IPS DF 19.7 (cell line): ENCODE measurements at regions not wholly inside any gene's neighbourhood (a gene's known extent, or its start where the extent isn't known, plus 50 kb on each side); places are given as distances from the start of the nearest gene placed in this dataset.
"Not testable (repeated sequence)": the region's sequence is repeated elsewhere in the genome, so short reads cannot be mapped to it uniquely, and the experiment has no call there.

Experiments used
- DNase-seq: peaks from one replicate; pipeline ENCODE4 v3.0.0-alpha.2; 2013; ENCODE audit warnings: low read depth, low spot score

DNA sequence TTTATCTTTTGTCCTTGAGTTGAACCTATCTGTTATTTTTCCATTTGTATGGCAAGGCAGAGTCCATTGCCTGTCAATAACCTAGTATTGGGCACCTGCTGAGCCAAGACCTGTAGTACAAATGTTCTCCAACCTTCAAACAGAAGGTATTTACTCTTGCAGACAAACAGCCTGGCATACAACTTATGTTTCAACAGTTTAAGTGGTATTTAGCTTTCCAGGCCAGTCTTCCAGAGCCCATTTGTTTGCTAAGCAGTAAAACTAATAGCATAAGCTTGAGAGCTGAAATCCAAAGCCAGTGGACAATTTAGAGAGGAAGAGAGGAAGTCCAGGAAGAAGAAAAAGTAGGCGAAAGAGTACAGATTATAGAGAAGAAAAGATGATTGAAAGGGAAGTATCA is 979.3 kb downstream of the GLUD2 start:
- DNase-seq = no peak

DNA sequence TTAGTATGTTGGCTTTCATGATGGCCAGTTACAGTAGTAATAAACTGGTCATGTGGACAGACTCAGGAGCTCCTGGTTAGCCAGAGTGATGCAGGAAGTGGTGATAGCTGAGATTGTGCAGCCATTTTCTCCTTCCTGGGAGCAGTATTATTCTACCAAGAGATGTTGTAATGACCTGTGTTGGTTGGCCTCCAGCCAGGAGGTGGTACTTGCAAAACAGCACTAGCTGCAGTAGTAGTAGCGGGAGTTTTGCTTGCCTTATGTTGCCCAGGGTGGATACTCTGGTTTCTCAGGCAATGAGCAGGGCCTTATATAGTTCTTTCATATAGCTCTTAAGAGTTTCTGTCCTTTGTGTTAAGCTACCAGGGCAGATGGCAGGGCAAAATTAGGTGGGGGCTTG is 998.8 kb downstream of the GLUD2 start:
- DNase-seq = no peak

DNA sequence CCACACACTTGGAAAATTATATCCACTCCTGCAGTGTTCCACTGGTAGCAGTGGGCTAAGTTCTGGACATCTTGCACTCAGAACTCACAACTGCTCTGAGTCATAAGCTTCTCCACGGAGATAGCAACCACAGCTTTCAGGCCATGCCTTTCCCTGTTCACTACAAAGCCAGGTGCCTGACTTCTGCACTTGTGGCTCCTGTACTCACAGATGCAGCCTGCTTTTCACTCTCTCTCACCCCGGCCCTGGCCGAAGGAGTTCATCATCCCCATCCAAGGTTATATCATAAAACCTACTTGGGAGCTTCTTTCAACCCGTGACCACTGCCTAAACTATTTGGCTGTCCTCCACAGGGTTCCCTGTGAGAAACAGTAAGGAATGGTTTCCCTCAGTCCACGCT is 999.4 kb downstream of the GLUD2 start:
- DNase-seq = no peak

DNA sequence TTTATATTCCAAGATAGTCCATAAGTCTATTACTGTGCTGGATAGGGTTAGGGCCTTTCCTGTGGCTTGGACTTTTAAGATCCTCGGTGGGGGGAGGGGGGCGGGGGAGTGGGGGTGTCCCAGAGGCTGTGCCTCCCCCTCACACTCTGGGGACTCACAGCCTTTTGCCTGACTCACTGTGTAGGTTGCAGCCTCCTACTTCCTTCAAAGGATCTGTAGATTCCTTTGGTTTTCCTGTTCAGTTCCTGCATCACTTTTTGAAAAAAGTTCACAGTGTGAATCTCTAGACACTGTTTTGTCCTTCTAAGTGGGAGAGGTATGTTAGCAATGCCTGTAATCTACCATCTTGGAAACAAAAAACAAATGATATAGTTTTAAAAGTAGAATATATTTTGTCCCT is 999.9 kb downstream of the GLUD2 start:
- DNase-seq = no peak

DNA sequence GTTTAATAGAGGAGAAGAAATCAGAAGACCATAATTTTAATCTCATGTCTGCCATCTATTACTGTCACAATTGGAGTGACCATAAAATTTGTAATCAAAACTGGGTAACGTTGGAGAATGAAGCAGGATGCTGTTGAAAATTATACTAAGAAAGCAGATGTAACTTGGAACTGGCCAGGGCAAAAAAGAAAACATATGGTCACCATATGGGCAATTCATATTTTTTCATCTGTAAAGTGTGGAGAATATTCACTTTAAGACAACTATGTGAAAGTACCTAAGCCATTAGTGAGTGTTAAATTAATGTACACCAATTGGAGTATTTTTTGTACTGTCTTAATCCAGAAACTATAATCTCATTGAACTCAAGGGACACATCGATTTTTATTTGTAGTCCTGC is 1008.0 kb downstream of the GLUD2 start:
- no peak for DNase-seq

DNA sequence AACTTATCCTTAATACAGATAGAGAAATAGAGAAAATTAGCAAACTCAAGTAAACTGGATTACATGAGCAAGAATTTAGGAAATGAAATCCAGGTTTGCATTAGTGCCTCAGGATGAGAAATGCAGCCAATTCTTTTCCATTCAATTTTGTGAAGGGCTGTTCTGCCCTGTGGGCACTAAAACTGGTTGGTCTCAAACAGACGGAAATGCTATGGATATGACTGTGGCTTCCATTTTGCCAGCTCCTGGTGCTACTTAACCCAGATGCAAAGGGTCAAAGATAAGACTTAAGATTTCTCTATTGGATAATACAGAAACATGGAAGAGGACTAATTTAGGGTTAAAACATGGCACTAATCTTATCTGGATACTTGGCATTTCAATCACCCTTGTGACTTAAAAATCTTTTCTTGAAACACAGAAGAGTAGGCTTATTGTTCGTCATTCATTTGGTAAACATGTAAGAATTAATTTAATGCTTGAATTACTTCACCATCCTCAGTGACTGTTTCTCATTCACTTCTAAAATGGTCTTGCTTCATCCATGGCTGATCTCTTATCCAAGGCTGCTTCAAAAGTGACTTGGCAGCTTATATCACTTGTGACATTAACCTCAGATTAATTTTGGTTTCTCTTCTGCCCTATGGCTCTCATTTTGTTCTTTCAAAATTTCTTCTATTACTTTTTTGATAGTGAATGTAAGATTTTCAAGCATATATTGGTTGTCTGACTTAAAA is 1008.7 kb downstream of the GLUD2 start:
- DNase-seq = no peak

DNA sequence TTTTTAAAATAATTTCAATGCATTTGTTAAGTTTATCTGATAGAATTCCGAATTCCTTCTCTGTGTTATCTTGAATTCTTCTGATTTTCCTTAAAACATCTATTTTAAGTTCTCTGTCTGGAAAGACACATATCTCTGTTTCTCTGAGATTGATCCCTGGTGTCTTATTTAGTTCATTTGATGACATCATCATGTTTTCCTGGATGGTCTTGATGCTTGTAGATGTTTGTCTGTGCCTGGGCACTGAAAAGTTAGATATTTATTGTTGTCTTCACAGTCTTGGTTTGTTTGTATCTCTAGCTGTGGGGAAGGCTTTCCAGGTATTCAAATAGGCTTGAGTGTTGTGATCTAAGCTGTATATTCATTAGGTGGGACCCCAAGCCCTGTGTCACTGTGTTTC is 1028.8 kb downstream of the GLUD2 start:
- DNase-seq = no peak

DNA sequence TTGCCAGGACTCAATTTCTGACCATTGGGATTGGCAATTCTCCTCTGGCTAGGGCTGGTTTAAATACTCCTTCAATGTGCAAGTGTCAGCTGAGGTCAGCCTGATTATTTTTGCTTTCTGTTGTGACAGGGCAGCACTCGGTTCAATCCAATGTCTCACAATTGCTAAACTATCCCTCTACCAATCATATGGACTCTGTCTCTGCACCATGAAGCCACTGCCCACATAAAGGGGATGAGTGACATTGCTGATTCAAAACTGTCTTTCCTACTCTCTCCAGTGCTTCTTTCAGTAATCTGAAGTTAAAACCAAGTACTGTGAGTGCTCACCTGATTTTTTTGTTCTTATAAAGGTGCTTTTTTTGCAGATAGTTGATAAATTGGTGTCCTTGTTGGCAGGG is 1030.7 kb downstream of the GLUD2 start:
- no peak for DNase-seq

DNA sequence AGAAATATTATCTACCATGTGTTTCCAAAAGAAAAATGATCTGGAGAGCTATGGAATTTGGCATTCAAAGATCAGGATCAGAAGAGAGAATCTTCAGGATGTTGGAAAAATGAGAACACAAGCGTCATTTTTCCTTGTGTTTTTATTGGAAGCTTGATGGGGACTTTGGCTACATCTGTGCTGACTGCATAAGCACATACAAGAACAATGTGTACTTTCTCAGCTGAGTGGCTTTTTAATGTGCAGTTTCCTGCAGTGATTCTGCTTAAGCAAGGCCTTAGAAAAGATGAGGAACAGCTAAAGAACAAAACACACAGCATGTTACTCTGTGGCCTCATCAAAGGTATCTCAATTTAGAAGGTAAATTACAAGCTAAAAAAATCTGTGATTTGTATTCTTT is 1039.9 kb downstream of the GLUD2 start:
- no peak for DNase-seq

DNA sequence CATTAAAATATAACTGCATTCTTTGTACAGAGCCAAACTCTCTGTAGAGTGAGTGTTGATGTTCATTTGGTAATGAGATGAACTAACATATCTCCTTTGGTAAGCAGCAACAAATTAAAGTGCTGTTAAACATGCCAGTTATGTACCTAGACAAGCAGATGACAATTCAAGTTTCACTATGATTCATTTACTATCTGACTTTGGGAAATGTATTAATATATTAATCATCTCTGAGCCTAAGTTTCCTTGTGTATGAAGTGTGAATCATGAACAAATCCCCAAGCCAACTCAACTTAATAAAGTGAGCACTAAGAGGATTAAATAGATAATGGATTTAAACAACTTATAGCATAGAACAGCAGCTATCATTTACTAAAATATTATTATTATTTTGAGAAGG is 1044.2 kb downstream of the GLUD2 start:
- DNase-seq = no peak

DNA sequence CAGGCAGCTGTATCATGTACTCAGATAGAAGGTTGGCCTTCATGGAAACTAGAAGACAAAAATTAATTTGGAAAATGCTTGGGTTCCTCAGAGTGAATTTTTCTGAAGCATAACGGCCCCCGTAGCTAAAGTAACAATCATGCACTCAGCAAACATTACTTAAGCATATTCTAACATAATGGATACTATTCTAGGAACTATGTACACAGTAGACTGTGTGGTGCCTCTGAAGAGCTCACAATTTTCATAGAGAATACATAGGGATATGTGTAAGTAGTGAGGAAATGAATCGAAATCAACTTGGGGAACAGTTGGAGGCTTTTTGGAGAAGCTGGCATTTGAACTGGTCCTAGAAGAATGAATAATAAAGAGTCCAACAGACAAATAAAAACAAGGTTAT is 1045.0 kb downstream of the GLUD2 start:
- no peak for DNase-seq

DNA sequence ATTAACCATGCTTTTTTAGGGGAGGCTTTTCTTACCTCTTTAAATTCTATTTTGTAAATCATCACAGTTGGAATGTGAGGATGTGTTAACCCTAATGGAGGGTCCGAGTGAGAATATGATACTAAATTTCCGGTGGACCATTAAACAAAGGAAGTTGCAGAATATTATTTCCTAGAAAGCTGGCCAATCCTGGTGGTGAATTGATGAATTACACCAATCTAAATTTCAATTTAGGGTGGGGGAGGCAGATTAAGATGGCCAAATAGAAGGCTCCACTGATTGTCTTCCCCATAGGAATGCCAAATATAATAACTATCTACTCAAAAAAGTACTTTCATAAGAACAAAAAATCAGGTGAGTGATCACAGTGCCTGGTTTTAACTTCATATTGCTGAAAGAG is 1045.6 kb downstream of the GLUD2 start:
- DNase-seq = no peak

DNA sequence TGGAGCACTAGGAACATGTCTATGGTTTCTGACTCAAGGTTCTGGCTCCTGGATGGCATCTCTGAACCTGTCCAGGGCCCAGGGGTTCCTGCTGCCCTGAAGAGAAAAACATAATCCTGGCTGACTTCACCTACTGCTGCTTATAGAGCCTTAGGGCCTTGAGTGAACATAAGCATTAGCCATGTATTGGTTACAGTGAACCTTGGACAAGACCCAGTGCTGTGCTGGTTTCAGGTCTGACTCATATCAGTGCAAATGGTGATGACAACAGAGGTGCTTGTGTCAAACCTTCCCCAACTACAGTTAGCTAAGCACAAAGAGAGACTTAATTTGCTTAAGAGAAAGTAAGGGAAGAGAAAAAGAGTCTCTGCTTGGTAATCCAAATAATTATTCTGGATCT is 1047.2 kb downstream of the GLUD2 start:
- no peak for DNase-seq

DNA sequence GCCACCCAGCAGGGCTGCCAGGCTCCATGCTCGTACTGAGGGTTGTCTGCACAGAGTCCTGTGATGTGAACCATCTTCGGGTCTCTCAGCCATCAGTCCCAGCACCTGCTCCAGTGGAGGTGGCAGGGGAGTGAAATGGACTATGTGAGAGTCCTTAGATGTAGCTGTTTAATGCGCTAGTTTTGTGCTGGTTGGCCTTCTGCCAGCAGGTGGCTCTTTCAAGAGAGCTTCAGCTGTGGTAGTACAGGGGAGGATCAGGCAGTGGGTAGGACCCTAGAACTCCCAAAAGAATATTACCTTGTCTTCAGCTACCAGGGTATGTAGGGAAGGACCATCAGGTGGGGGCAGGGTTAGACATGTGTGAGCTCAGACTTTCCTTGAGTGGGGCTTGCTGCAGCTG is 1066.0 kb downstream of the GLUD2 start:
- no peak for DNase-seq

DNA sequence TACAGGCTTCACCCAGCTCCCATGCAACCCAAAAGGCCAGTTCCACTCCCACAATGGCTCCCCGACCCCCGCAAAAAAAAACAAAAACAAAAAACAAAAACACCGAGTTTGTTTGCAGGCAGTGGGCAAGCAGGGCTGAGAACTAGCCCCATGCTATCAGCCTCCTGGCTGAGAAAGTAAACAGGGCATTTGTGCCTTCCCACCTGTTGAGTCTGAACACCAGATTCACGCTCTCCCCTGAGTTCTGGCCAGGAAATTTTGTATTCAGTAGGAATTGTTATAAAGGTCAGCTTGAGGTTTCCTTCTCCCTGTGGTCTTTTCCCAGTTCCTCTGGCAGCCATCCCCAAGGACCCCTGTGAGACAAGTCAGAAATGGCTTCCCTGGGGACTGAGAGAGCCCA is 1066.5 kb downstream of the GLUD2 start:
- no peak for DNase-seq

DNA sequence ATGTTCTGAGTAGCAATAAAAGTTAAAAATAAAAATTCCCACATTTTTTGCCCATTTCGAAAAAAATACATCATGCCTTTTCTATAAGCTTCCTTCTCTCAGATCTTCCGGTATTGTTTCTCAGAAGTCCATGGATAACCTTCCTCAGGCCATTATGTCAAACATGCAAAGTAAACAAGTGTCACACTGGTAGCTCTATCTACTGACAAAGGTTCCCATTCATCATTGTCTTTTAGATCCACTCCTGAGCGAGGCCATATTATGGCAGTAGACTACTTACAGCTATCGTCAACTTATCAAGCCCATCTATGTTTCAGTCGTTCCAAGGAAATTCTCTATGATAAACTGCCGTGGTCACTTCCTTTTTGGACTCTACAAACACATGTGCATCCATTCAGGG is 1068.2 kb downstream of the GLUD2 start:
- DNase-seq = no peak

DNA sequence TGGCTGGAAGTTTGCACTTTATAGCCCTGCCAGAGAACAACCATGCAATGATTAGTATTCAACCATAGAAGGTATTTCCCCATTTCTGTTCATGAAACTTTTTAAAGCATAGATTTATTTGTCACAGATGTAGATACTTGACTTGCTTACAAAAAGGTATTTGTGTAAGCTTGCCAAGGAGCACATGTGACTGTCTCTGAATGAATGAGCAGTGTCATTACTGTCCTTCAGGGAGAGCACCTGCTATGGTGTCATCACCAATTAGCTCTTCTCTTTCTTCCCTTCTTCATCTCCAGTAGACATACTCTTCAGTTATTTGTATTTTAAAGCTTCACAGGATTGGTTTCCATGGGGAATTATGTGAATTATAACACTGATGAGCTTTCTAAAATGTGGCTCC is 1064.7 kb upstream of the GRIA3 start:
- no peak for DNase-seq

DNA sequence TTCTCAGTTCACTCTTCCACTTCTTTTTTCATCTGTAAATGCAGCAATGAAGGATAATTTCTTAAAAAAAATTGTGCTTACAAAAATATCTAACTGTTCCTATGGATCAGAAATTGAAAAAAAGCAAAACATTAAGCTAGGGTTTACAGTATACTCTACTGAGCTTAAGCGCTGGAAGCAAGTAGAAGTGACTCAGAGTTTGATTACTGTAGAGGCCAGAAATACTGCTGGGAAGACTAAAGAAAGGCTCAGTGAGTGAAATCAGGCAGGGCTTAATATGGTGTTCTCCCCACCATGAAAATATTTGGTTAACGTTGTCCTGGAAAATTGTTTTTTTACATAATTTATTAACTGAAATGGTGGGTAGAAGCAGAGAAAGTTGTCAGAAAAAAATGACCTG is 1061.8 kb upstream of the GRIA3 start:
- no peak for DNase-seq

DNA sequence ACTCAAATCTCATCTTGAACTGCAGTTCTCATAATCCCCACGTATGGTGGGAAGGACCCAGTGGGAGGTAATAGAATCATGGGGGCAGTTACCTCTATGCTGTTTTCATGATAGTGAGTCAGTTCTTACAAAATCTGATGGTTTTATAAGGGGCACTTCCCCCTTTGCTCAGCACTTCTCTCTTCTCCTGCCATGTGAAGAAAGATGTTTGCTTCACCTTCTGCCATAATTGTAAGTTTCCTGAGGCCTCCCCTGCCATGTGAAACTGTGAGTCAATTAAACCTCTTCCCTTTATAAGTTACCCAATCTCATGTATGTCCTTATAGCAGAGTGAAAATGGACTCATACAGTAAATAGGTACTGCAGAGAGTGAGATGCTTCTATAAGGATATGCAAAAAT is 1050.6 kb upstream of the GRIA3 start:
- DNase-seq = no peak

DNA sequence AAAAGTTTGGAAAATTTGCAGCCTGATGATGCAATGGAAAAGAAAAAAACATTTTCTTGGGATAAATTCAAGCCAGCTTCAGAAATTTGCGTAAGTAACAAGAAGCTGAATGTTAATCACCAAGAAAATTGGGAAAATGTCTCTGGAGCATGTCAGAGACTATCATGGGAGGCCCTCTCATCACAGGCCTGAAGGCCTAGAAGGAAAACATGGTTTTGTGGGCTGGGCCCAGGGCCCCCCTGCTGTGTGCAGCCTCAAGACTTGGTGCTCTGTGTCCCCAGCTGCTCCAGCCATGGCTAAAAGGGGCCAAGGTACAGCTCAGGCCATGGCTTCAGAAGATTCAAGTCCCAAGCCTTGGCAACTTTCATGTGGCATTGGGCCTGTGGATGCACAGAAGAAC is 1049.8 kb upstream of the GRIA3 start:
- DNase-seq = no peak

DNA sequence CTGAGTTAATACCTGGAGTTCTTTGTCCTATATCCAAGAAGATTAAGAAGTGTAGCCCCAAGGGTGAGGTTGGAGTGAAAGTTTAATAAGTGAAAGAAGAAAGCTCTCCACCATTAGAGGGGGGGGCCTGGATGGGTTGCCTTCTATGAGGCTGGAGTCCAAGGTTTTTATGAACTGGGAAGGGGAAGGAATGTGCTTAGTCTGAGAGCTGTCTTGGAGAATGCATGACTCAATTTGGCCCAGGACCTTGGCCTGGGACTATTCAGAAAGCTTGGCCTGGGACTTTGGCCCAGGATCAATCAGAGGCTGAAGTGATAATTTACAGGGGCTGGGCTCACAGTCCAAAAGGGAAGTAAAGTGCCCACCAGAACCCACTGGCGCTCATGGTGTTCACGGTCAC is 1049.0 kb upstream of the GRIA3 start:
- no peak for DNase-seq

DNA sequence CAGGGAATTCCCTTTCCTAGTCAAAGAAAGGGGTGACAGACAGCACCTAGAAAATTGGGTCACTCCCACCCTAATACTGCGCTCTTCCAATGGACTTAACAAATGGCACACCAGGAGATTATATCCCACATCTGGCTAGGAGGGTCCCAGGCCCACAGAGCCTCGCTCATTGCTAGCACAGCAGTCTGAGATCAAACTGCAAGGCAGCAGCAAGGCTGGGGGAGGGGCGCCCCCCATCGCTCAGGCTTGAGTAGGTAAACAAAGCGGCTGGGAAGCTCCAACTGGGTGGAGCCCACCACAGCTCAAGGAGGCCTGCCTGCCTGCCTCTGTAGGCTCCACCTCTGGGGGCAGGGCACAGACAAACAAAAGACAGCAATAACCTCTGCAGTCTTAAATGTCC is 1043.9 kb upstream of the GRIA3 start:
- DNase-seq = not testable (repeated sequence)

DNA sequence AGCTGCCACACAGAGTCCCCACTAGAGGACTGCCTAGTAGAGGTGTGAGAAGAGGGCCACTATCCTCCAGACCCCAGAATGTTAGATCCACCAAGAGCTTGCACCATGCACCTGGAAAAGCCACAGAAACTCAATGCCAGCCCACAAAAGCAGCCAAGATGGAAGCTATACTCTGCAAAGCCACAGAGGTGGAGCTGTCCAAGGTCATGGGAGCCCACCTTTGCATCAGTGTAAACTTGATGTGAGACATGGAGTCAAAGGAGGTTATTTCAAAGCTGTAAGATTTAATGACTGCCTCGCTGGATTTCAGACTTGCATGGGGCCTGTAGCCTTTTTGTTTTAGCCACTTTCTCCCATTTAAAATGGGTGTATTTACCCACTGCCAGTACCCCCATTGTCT is 1030.1 kb upstream of the GRIA3 start:
- no peak for DNase-seq

DNA sequence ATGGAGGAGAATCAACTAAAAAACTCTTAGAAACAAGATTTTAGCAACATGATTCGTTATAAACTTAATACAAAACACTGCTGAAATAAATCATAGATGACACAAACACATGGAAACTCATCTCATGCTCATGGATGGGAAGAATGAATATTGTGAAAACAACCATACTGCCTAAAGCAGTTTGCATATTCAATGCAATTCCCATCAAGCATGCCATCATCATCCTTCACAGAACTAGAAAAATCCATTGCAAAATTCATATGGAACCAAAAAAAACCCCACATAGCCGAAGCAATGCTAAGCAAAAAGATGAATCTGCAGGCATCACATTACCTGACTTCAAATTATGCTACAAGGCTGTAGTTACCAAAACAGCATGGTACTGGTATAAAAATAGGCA is 1015.8 kb upstream of the GRIA3 start:
- no peak for DNase-seq
